SK-N-SH (cell line): ENCODE measurements at regions not wholly inside any gene's neighbourhood (a gene's known extent, or its start where the extent isn't known, plus 50 kb on each side); places are given as distances from the start of the nearest gene placed in this dataset.

Source experiments
- CTCF ChIA-PET: fragments of 300-600, 350-600 bp; formaldehyde crosslinking; extraction: SDS; loops from one replicate; lab custom pipeline; 2021; lab: Yijun Ruan, JAX
- POLR2A ChIA-PET: fragments of 350-600 bp; sonication (Branson Sonifier 250); formaldehyde crosslinking; extraction: SDS; loops from one replicate; lab custom pipeline; 2020; ENCODE audit warnings: antibody characterized with exemption, inconsistent platforms; lab: Yijun Ruan, JAX
- DNase-seq: peaks from one replicate; pipeline ENCODE4 v3.0.0; 2012
- H2AFZ ChIP-seq: fragments of 200-600 bp; sonication (generic); 2 replicates; pipeline ENCODE4 v1.8.1; 2016; ENCODE audit warnings: antibody characterized with exemption, mild to moderate bottlenecking, low read depth
- H3F3A ChIP-seq: fragments of 200-600 bp; sonication (generic); replicated peaks from 2 replicates; pipeline ENCODE3; 2016; ENCODE audit warnings: antibody characterized with exemption, mild to moderate bottlenecking; ENCODE audit not compliant: insufficient read depth
- H3K27ac ChIP-seq, 2 experiments: fragments of 200-500 bp in 1 of 2; fragments of 200-600 bp in 1 of 2; sonication (Bioruptor generic) in 1 of 2; sonication (generic), shearing (Covaris generic) in 1 of 2; 2 replicates each; pipeline versions ENCODE4 v1.5.1 to v1.6.1; 2014 to 2016; ENCODE audit warnings: low read depth in 2 of 2, inconsistent platforms in 1 of 2, low read length in 1 of 2, mild to moderate bottlenecking in 1 of 2, mixed read lengths in 1 of 2
- H3K27me3 ChIP-seq: fragments of 200-600 bp; sonication (generic), shearing (Covaris generic); 2 replicates; pipeline ENCODE4 v1.6.1; 2016; ENCODE audit warnings: mixed run types; ENCODE audit not compliant: insufficient read depth
- H3K36me3 ChIP-seq, 2 experiments: fragments of 200-500 bp in 1 of 2; fragments of 200-600 bp in 1 of 2; sonication (Bioruptor generic) in 1 of 2; sonication (generic) in 1 of 2; replicated peaks in 1 of 2; 2 replicates each; pipeline versions ENCODE3 to v1.5.1; 2014 to 2016; ENCODE audit warnings: low read length in 1 of 2, mild to moderate bottlenecking in 1 of 2; ENCODE audit not compliant: insufficient read depth in 2 of 2, control insufficient read depth in 1 of 2
- H3K4me1 ChIP-seq, 2 experiments: fragments of 200-500 bp in 1 of 2; fragments of 200-600 bp in 1 of 2; sonication (Bioruptor generic) in 1 of 2; sonication (generic), shearing (Covaris generic) in 1 of 2; 2 replicates each; pipeline versions ENCODE4 v1.5.1 to v1.6.1; 2014 to 2016; ENCODE audit warnings: low read depth in 1 of 2, low read length in 1 of 2, mixed run types in 1 of 2; ENCODE audit not compliant: insufficient read depth in 2 of 2, control insufficient read depth in 1 of 2
- H3K4me2 ChIP-seq: fragments of 200-600 bp; sonication (generic), shearing (Covaris generic); 2 replicates; pipeline ENCODE4 v1.6.1; 2017; ENCODE audit warnings: mixed run types
- H3K4me3 ChIP-seq, 2 experiments: fragments of 200-500 bp in 1 of 2; fragments of 200-600 bp in 1 of 2; sonication (Bioruptor generic) in 1 of 2; sonication (generic), shearing (Covaris generic) in 1 of 2; 2 replicates each; pipeline versions ENCODE4 v1.5.1 to v1.8.1; 2014 to 2016; ENCODE audit warnings: low read depth in 2 of 2, inconsistent platforms in 1 of 2, low read length in 1 of 2, mild to moderate bottlenecking in 1 of 2, mixed read lengths in 1 of 2, moderate library complexity in 1 of 2
- H3K79me2 ChIP-seq: fragments of 200-600 bp; sonication (generic); 2 replicates; pipeline ENCODE4 v1.8.1; 2017; ENCODE audit warnings: mild to moderate bottlenecking; ENCODE audit not compliant: insufficient read depth
- H3K9ac ChIP-seq: fragments of 200-600 bp; sonication (generic); 2 replicates; pipeline ENCODE4 v1.6.1; 2017; ENCODE audit warnings: mixed run types
- H3K9me2 ChIP-seq: fragments of 200-600 bp; sonication (generic); 2 replicates; pipeline ENCODE4 v1.6.1; 2017; ENCODE audit warnings: mixed run types
- H3K9me3 ChIP-seq: fragments of 200-600 bp; sonication (generic); 2 replicates; pipeline ENCODE4 v1.6.1; 2017; ENCODE audit warnings: mixed run types, mild to moderate bottlenecking, moderate library complexity
- H4K20me1 ChIP-seq: fragments of 200-600 bp; sonication (generic); 2 replicates; pipeline ENCODE4 v1.6.1; 2017; ENCODE audit warnings: mild to moderate bottlenecking, mixed run types; ENCODE audit not compliant: insufficient read depth
- CHD2 ChIP-seq: fragments of 150-350 bp; IDR thresholded peaks from 2 replicates; pipeline ENCODE4 v1.6.1; 2018; ENCODE audit warnings: low read length; ENCODE audit not compliant: partially characterized antibody
- CTCF ChIP-seq: fragments of 200-600 bp; sonication (generic); IDR thresholded peaks from 2 replicates; pipeline ENCODE4 v1.6.1; 2017; ENCODE audit warnings: antibody characterized with exemption, mild to moderate bottlenecking, moderate library complexity
- EP300 ChIP-seq, 2 experiments: IDR thresholded peaks; 2 replicates each; pipeline versions ENCODE4 v1.4.0 to v1.6.1; 2012; ENCODE audit warnings: borderline replicate concordance in 1 of 2, low read depth in 1 of 2, low read length in 1 of 2
- FOSL2 ChIP-seq: IDR thresholded peaks from 2 replicates; pipeline ENCODE4 v1.4.0; 2012; ENCODE audit warnings: low read depth, mild to moderate bottlenecking, moderate library complexity, borderline replicate concordance
- FOXM1 ChIP-seq: IDR thresholded peaks from 2 replicates; pipeline ENCODE4 v1.4.0; 2012; ENCODE audit warnings: low read depth, mild to moderate bottlenecking
- IRF3 ChIP-seq: fragments of 150-350 bp; IDR thresholded peaks from 2 replicates; pipeline ENCODE4 v1.6.1; 2016; ENCODE audit warnings: mild to moderate bottlenecking, low read depth, low read length
- MEF2A ChIP-seq: IDR thresholded peaks from 2 replicates; pipeline ENCODE4 v1.4.0; 2012; ENCODE audit warnings: low read depth, borderline replicate concordance
- NFIC ChIP-seq: IDR thresholded peaks from 2 replicates; pipeline ENCODE4 v1.4.0; 2012; ENCODE audit warnings: borderline replicate concordance
- NRF1 ChIP-seq: IDR thresholded peaks from 2 replicates; pipeline ENCODE4 v1.6.1; 2012; ENCODE audit warnings: low read depth, mild to moderate bottlenecking, low read length
- POLR2AphosphoS5 ChIP-seq: IDR thresholded peaks from 2 replicates; pipeline ENCODE4 v1.6.1; 2012; ENCODE audit warnings: low read depth, low read length
- RCOR1 ChIP-seq: fragments of 150-350 bp; IDR thresholded peaks from 2 replicates; pipeline ENCODE4 v1.6.1; 2017; ENCODE audit warnings: antibody characterized with exemption, low read length
- RFX5 ChIP-seq: IDR thresholded peaks from 2 replicates; pipeline ENCODE4 v1.6.1; 2012; ENCODE audit warnings: mild to moderate bottlenecking, improper control_type of control experiment, low read length
- RXRA ChIP-seq: IDR thresholded peaks from 2 replicates; pipeline ENCODE4 v1.4.0; 2012; ENCODE audit warnings: low read depth, mild to moderate bottlenecking, borderline replicate concordance
- SIN3A ChIP-seq: IDR thresholded peaks from 2 replicates; pipeline ENCODE4 v1.6.1; 2012; ENCODE audit warnings: low read depth, mild to moderate bottlenecking, low read length, moderate library complexity, borderline replicate concordance
- TAF1 ChIP-seq: IDR thresholded peaks from 2 replicates; pipeline ENCODE4 v1.6.1; 2012; ENCODE audit warnings: low read depth, mild to moderate bottlenecking, low read length, moderate library complexity, borderline replicate concordance
- TCF12 ChIP-seq: IDR thresholded peaks from 2 replicates; pipeline ENCODE4 v1.4.0; 2012
- USF1 ChIP-seq: IDR thresholded peaks from 2 replicates; pipeline ENCODE4 v1.4.0; 2012; ENCODE audit warnings: low read depth, borderline replicate concordance
- USF2 ChIP-seq: fragments of 150-350 bp; IDR thresholded peaks from 2 replicates; pipeline ENCODE4 v1.6.1; 2017; ENCODE audit warnings: antibody characterized with exemption, low read length, low read depth, borderline replicate concordance
- WGBS: methylation state at CpG from one replicate; pipeline ENCODE4 v1.1.6; 2017; ENCODE audit warnings: low lambda C conversion rate; 5-methylcytosine and 5-hydroxymethylcytosine counted together
- TF ChIP-seq, protein P1 (sequence below): IDR thresholded peaks from 2 replicates; pipeline ENCODE4 v1.4.0; 2012; ENCODE audit warnings: low read depth

DNA sequence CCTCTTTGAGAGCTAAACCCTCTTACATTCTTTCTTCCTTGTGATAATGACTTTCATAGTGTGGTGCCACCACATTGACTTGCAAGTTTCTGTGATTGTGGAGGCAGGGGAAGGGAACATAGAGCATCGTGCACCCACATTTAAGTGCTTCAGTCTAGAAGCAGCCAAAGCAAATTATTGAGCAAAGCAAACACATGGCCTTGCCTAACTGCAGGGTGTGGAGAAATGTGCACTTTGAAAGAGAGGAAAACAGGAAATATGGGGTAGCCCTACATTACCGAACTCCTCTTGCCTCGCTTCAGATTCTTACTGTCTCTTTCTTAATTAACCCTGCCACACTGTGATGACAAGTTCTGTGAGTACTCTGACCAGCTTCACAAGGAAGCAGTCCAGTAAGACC lies 814.6 kb downstream of the SLC4A3 start:
- no peaks in the 10 kb centered on the region for H4K20me1 ChIP-seq
- POLR2A ChIA-PET: no interaction called here

More for the DNA sequence above, 814.6 kb downstream of the SLC4A3 start:
- Histone ChIP-seq H3K4me3 (no peak overlapping the region), H3K36me3 (no peaks in the 10 kb centered on the region), H3K9me3 (no peaks in the 10 kb centered on the region), H3K79me2 (no peaks in the 10 kb centered on the region), H3K27ac (no peak overlapping the region), H3K4me2 (no peak overlapping the region), H3K9ac (no peak overlapping the region), H3F3A (no peaks in the 10 kb centered on the region), H3K9me2 (no peaks in the 10 kb centered on the region), H3K27me3 (no peaks in the 10 kb centered on the region), H2AFZ (no peak overlapping the region), H3K4me1 (no peaks in the 10 kb centered on the region)
- no peak for TF ChIP-seq RXRA
- no peak for TF ChIP-seq USF1
- TF ChIP-seq RFX5: no peak
- TF ChIP-seq MEF2A: no peak
- TF ChIP-seq POLR2AphosphoS5: no peak
- TF ChIP-seq SIN3A: no peak
- TF ChIP-seq NFIC: no peak
- TF ChIP-seq NRF1: no peak
- no peak for TF ChIP-seq TCF12
- no peak for TF ChIP-seq FOSL2
- no peak for TF ChIP-seq TAF1
- TF ChIP-seq RCOR1: no peak
- TF ChIP-seq, protein P1, sequence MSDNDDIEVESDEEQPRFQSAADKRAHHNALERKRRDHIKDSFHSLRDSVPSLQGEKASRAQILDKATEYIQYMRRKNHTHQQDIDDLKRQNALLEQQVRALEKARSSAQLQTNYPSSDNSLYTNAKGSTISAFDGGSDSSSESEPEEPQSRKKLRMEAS: no peak
- TF ChIP-seq CHD2: no peak
- TF ChIP-seq IRF3: no peak
- no peak for TF ChIP-seq FOXM1
- TF ChIP-seq USF2: no peak
- TF ChIP-seq EP300 (IDR thresholded peaks at IDR 0.05; ENCODE audit: borderline replicate concordance in 1 of 2, low read depth in 1 of 2, low read length in 1 of 2): no peak
- TF ChIP-seq CTCF: no peak
- no peak for DNase-seq
- CTCF ChIA-PET: no interaction called here
- 24% methylated on average over 3 of the region's 3 CpGs for WGBS
